ENCODE measurements at regions not wholly inside any gene's neighbourhood (a gene's known extent, or its start where the extent isn't known, plus 50 kb on each side); places are given as distances from the start of the nearest gene placed in this dataset.
"Not testable (repeated sequence)": the region's sequence is repeated elsewhere in the genome, so short reads cannot be mapped to it uniquely, and the experiment has no call there.

DNA sequence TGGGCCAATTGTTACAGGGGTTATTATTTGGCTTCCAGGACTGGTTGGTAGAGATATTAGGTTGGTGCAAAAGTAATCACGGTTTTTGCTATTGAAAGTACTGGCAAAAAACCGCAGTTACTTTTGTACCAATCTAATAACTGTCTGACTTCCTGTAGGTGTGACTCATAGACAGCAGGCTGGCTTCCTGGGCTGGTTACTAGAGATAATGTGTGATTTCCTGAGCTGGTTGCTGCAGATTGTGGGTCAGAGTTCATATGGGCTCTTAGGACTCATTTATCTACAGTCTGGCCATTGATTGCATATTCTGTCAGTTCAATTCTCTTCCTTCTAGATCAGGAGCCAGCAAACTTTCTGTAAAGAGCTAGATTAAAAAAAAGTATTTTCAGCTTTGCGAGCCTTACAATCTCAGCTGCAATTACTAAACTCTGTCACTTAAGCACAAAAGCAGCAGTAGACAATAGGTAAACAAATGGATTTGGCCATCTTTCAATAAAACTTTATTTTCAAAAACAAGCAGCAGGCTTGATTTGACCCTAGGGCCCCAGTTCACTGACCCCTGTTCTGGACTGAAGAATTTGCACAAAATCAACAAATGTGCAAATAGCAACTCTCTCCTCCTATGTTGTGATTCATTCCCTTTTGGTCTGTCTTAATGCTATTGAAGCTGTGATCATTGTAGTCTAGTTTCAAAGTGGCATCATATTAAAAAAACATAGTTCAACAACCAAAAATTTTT is 50.8 kb upstream of the BOD1L1 start:
- Histone ChIP-seq H3K9me3 (no peaks in the 10 kb centered on the region), H3K4me3 (ENCODE audit: low read depth, low read length) (no peak overlapping the region), H3K4me1 (no peaks in the 10 kb centered on the region), H3K36me3 (no peaks in the 10 kb centered on the region), H3K27me3 (no peaks in the 10 kb centered on the region)
- TF ChIP-seq, protein P1, sequence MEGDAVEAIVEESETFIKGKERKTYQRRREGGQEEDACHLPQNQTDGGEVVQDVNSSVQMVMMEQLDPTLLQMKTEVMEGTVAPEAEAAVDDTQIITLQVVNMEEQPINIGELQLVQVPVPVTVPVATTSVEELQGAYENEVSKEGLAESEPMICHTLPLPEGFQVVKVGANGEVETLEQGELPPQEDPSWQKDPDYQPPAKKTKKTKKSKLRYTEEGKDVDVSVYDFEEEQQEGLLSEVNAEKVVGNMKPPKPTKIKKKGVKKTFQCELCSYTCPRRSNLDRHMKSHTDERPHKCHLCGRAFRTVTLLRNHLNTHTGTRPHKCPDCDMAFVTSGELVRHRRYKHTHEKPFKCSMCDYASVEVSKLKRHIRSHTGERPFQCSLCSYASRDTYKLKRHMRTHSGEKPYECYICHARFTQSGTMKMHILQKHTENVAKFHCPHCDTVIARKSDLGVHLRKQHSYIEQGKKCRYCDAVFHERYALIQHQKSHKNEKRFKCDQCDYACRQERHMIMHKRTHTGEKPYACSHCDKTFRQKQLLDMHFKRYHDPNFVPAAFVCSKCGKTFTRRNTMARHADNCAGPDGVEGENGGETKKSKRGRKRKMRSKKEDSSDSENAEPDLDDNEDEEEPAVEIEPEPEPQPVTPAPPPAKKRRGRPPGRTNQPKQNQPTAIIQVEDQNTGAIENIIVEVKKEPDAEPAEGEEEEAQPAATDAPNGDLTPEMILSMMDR (IDR thresholded peaks at IDR 0.05; ENCODE audit: low read depth, low read length) = no peak
- DNase-seq = no peak

DNA sequence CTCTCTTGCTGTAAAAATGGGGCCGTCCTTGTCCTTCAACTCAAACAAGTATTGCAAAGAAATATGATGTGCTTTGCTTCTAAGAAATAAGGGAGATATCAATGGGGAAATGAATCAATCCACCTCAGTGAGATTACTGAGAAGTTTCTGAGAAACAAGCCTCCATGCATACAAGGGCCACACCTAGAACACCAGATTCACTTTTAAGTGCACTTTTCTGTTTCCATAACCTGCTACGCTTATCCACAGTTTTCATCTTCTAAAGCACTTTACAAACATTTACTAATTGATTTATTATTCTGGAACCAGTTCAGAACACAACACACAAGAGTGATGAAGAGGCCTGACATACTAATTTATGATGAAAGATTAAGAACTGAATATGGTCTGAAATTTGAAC is 54.0 kb upstream of the BOD1L1 start:
- Histone ChIP-seq H3K9me3 (no peaks in the 10 kb centered on the region), H3K4me1 (no peaks in the 10 kb centered on the region), H3K4me3 (ENCODE audit: low read depth, low read length) (no peak overlapping the region), H3K36me3 (no peaks in the 10 kb centered on the region), H3K27me3 (no peaks in the 10 kb centered on the region)
- no peak for DNase-seq
- TF ChIP-seq, protein P1 (IDR thresholded peaks at IDR 0.05; ENCODE audit: low read depth, low read length) = no peak

DNA sequence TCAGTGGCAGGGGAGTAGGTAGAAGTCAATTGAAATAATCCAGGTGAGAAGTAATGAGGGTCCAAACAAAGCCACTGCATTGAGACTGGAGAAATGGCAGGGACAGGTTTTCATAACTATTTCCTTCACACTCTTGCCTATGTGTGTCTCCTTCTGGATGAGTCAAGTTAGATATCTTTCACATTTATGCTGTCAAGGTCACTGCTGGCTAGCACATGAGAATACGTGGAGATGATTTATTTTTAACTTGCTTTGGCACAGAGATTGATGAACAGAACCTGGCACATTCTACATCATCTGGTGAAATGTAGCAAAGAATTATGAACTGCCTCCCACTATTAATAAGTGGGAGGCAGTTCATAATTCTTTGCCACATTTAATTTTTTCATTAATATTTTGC is 66.7 kb upstream of the BOD1L1 start:
- no peak for DNase-seq

DNA sequence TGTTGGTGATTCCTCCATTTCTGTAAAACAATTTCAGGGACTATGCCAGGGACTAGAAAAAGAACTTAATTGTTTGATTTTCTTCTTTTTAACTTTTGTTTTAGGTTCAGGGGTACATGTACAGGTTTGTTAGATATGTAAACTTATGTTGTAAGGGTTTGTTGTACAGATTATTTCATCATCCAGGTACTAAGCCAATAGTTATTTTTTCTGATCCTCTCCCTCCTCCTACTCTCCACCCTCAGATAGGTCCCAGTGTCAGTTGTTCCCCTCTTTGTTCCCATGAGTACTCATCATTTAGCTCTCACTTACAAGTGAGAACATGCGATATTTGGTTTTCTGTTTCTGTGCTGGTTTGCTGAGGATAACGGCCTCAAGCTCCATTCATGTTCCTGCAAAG is 70.8 kb upstream of the BOD1L1 start:
- no peaks in the 10 kb centered on the region for H3K36me3 ChIP-seq
- no peaks in the 10 kb centered on the region for H3K27me3 ChIP-seq
- H3K4me1 ChIP-seq = no peaks in the 10 kb centered on the region
- TF ChIP-seq, protein P1 (IDR thresholded peaks at IDR 0.05; ENCODE audit: low read depth, low read length) = no peak
- no peak overlapping the region for H3K4me3 ChIP-seq (ENCODE audit: low read depth, low read length)
- no peak for DNase-seq
- no peaks in the 10 kb centered on the region for H3K9me3 ChIP-seq

More for the DNA sequence above, 66.7 kb upstream of the BOD1L1 start:
- Histone ChIP-seq H3K4me1 (no peaks in the 10 kb centered on the region), H3K4me3 (ENCODE audit: low read depth, low read length) (no peak overlapping the region), H3K27me3 (no peaks in the 10 kb centered on the region), H3K36me3 (no peaks in the 10 kb centered on the region), H3K9me3 (no peaks in the 10 kb centered on the region)
- TF ChIP-seq, protein P1 (IDR thresholded peaks at IDR 0.05; ENCODE audit: low read depth, low read length) = no peak

DNA sequence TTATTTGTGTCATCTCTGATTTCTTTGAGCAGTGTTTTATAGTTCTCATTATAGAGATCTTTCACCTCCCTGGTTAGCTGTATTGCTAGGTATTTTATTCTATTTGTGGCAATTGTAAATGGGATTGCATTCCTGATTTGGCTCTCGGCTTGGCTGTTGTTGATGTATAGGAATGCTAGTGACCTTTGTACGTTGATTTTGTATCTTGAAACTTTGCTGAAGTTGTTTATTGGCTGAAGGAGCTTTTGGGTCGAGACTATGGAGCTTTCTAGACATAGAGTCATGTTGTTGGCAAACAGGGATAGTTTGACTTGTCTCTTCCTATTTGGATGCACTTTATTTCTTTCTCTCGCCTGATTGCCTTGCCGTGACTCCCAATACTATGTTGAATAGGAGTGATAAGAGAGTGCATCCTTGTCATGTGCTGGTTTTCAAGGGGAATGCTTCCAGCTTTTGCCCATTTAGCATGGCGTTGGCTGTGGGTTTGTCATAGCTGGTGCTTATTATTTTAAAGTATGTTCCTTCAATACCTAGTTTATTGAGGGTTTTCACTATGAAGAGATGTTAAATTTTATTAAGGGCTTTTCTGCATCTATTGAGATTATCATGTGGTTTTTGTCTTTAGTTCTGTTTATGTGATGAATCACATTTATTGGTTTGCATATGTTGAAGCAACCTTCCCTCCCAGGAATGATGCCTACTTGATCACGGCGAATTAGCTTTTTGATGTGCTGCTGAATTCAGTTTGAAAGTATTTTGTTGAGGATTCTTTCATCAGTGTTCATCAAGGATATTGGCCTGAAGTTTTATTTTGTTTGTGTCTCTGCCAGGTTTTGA is 72.7 kb upstream of the BOD1L1 start:
- DNase-seq = no peak
- no peaks in the 10 kb centered on the region for H3K27me3 ChIP-seq
- H3K36me3 ChIP-seq = no peaks in the 10 kb centered on the region
- H3K9me3 ChIP-seq = no peaks in the 10 kb centered on the region
- H3K4me3 ChIP-seq (ENCODE audit: low read depth, low read length) = no peak overlapping the region
- TF ChIP-seq, protein P1 (IDR thresholded peaks at IDR 0.05; ENCODE audit: low read depth, low read length) = no peak
- H3K4me1 ChIP-seq = no peaks in the 10 kb centered on the region

DNA sequence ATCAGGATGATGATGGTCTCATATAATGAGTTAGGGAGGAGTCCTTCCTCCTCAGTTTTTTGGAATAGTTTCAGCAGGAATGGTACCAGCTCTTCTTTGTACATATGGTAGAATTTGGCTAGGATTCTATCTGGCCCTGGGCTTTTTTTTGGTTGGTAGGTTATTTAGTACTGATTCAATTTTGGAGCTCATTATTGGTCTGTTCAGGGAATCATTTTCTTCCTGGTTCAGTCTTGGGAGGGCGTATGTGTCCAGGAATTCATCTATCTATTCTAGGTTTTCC is 73.3 kb upstream of the BOD1L1 start:
- not testable (repeated sequence) for H3K4me3 ChIP-seq (ENCODE audit: low read depth, low read length); H3K9me3 ChIP-seq; H3K36me3 ChIP-seq; H3K27me3 ChIP-seq; DNase-seq; H3K4me1 ChIP-seq

All from BE2C (cell line).